WTC11 (cell line): ENCODE measurements at regions not wholly inside any gene's neighbourhood (a gene's known extent, or its start where the extent isn't known, plus 50 kb on each side); places are given as distances from the start of the nearest gene placed in this dataset.

Source experiments
- ATAC-seq: fragments of 200-7000 bp; cut with Tn5 transposase; 2 replicates; pipeline ENCODE4 v1.10.0; 2021; ENCODE audit warnings: mild to moderate bottlenecking, moderate library complexity
- CTCF ChIA-PET: fragments of 300-600 bp; sonication (Branson Sonifier 250); formaldehyde crosslinking; loops from one replicate; lab custom pipeline; 2021; ENCODE audit warnings: antibody characterized with exemption; lab: Charles Lee
- POLR2A ChIA-PET: fragments of 350-600 bp; sonication (Branson Sonifier 250); formaldehyde crosslinking; loops from one replicate; lab custom pipeline; 2021; ENCODE audit warnings: antibody characterized with exemption; lab: Charles Lee
- DNase-seq: peaks from one replicate; pipeline ENCODE4 v3.0.0; 2021; ENCODE audit warnings: low spot score
- H3K27ac Mint-ChIP-seq: 2 replicates; pipeline ENCODE4 v1.8.0; 2021; ENCODE audit warnings: mixed read lengths
- H3K27me3 Mint-ChIP-seq: 2 replicates; pipeline ENCODE4 v1.8.0; 2021; ENCODE audit warnings: low read depth, mild to moderate bottlenecking, moderate library complexity, mixed read lengths
- H3K36me3 Mint-ChIP-seq: 2 replicates; pipeline ENCODE4 v1.8.0; 2021; ENCODE audit warnings: mixed read lengths
- H3K4me1 Mint-ChIP-seq: 2 replicates; pipeline ENCODE4 v1.8.0; 2022; ENCODE audit warnings: mixed read lengths
- H3K4me3 Mint-ChIP-seq: 2 replicates; pipeline ENCODE4 v1.8.0; 2021; ENCODE audit warnings: mild to moderate bottlenecking, moderate library complexity, mixed read lengths
- H3K9me3 Mint-ChIP-seq: 2 replicates; pipeline ENCODE4 v1.8.0; 2021; ENCODE audit warnings: mixed read lengths
- ATF6 ChIP-seq: sonication (generic); formaldehyde crosslinking; IDR thresholded peaks from 2 replicates; pipeline ENCODE4 v1.8.1; 2023; ENCODE audit warnings: mild to moderate bottlenecking, missing genetic modification reagents
- CBFB ChIP-seq: sonication (generic); formaldehyde crosslinking; IDR thresholded peaks from 2 replicates; pipeline ENCODE4 v1.8.1; 2022; ENCODE audit warnings: mild to moderate bottlenecking, low read depth, missing genetic modification reagents
- E2F4 ChIP-seq: sonication (generic); formaldehyde crosslinking; IDR thresholded peaks from 2 replicates; pipeline ENCODE4 v1.8.1; 2022; ENCODE audit warnings: low read depth, mild to moderate bottlenecking, moderate library complexity, missing genetic modification reagents, borderline replicate concordance
- FOXK1 ChIP-seq: sonication (generic); formaldehyde crosslinking; IDR thresholded peaks from 2 replicates; pipeline ENCODE4 v1.8.0; 2022; ENCODE audit warnings: mild to moderate bottlenecking, moderate library complexity, missing genetic modification reagents
- FOXP4 ChIP-seq: sonication (generic); formaldehyde crosslinking; IDR thresholded peaks from 2 replicates; pipeline ENCODE4 v1.8.0; 2022; ENCODE audit warnings: mild to moderate bottlenecking, missing genetic modification reagents
- GABPB1 ChIP-seq: sonication (generic); formaldehyde crosslinking; IDR thresholded peaks from 2 replicates; pipeline ENCODE4 v1.8.1; 2023; ENCODE audit warnings: mild to moderate bottlenecking, missing genetic modification reagents
- JAZF1 ChIP-seq: fragments of 250-450 bp; sonication (Bioruptor Pico); IDR thresholded peaks from 2 replicates; pipeline ENCODE4 v1.9.0; 2021; ENCODE audit warnings: moderate library complexity, mild to moderate bottlenecking, inconsistent platforms
- KAT7 ChIP-seq: sonication (generic); formaldehyde crosslinking; IDR thresholded peaks from 2 replicates; pipeline ENCODE4 v1.8.1; 2023; ENCODE audit warnings: missing genetic modification reagents, mild to moderate bottlenecking, borderline replicate concordance
- MXD4 ChIP-seq: fragments of 250-450 bp; sonication (Bioruptor Pico); IDR thresholded peaks from 2 replicates; pipeline ENCODE4 v1.8.0; 2021; ENCODE audit warnings: mild to moderate bottlenecking, moderate library complexity, borderline replicate concordance
- NFATC4 ChIP-seq: fragments of 250-450 bp; sonication (Bioruptor Pico); IDR thresholded peaks from 2 replicates; pipeline ENCODE4 v1.9.0; 2021; ENCODE audit warnings: mild to moderate bottlenecking
- PREB ChIP-seq: sonication (generic); formaldehyde crosslinking; IDR thresholded peaks from 2 replicates; pipeline ENCODE4 v1.8.1; 2022; ENCODE audit warnings: mild to moderate bottlenecking, missing genetic modification reagents, moderate library complexity, borderline replicate concordance
- SMAD3 ChIP-seq: sonication (generic); formaldehyde crosslinking; IDR thresholded peaks from 2 replicates; pipeline ENCODE4 v1.8.0; 2022; ENCODE audit warnings: missing genetic modification reagents, mild to moderate bottlenecking, borderline replicate concordance
- SOX15 ChIP-seq: fragments of 250-450 bp; sonication (Bioruptor Pico); IDR thresholded peaks from 2 replicates; pipeline ENCODE4 v1.9.0; 2021; ENCODE audit warnings: mild to moderate bottlenecking
- SP1 ChIP-seq: sonication (generic); formaldehyde crosslinking; conservative IDR thresholded peaks from 2 replicates; pipeline ENCODE4 v1.8.1; 2022; ENCODE audit warnings: missing genetic modification reagents
- ZBTB21 ChIP-seq: sonication (generic); formaldehyde crosslinking; IDR thresholded peaks from 2 replicates; pipeline ENCODE4 v1.8.1; 2023; ENCODE audit warnings: mild to moderate bottlenecking, missing genetic modification reagents, borderline replicate concordance
- ZNF138 ChIP-seq: sonication (generic); formaldehyde crosslinking; conservative IDR thresholded peaks from 2 replicates; pipeline ENCODE4 v1.8.1; 2022; ENCODE audit warnings: mild to moderate bottlenecking, moderate library complexity, missing genetic modification reagents
- ZNF263 ChIP-seq: sonication (generic); formaldehyde crosslinking; IDR thresholded peaks from 2 replicates; pipeline ENCODE4 v1.8.1; 2022; ENCODE audit warnings: low read depth, mild to moderate bottlenecking, moderate library complexity, missing genetic modification reagents
- ZNF281 ChIP-seq: sonication (generic); formaldehyde crosslinking; IDR thresholded peaks from 2 replicates; pipeline ENCODE4 v1.8.0; 2023; ENCODE audit warnings: mild to moderate bottlenecking, missing genetic modification reagents
- ZNF317 ChIP-seq: sonication (generic); formaldehyde crosslinking; IDR thresholded peaks from 2 replicates; pipeline ENCODE4 v1.8.1; 2023; ENCODE audit warnings: low read depth, mild to moderate bottlenecking, moderate library complexity, missing genetic modification reagents, borderline replicate concordance
- ZNF671 ChIP-seq: fragments of 250-450 bp; sonication (Bioruptor Pico); IDR thresholded peaks from 2 replicates; pipeline ENCODE4 v1.8.0; 2021; ENCODE audit warnings: mild to moderate bottlenecking

- TF ChIP-seq ZNF281 = no peak
- no peak for TF ChIP-seq E2F4
- TF ChIP-seq FOXP4 = no peak
- no peak for TF ChIP-seq PREB
- TF ChIP-seq ZNF138 (CRISPR knock-in tag) = no peak
- no peak for TF ChIP-seq ZBTB21
- no peak for TF ChIP-seq CBFB (CRISPR knock-in tag)
- TF ChIP-seq ATF6 = no peak
- TF ChIP-seq, all 79 proteins: peak for 0
These were observed 805.6 kb upstream of the FANCL start (continued) for GRCh38 chr2:59046401-59047372.

- Mint-ChIP-seq H3K9me3 (no peaks in the 10 kb centered on the region), H3K4me1 (no peaks in the 10 kb centered on the region), H3K4me3 (no peak overlapping the region), H3K27me3 (no peaks in the 10 kb centered on the region), H3K27ac (no peak overlapping the region), H3K36me3 (no peaks in the 10 kb centered on the region)
- ATAC-seq (no peak), DNase-seq (no peak)
- ChIA-PET CTCF (interaction anchor here (2.3 kb wide), 1 partner anchor 20 kb away, joined by 6 read pairs; no protein-coding TSS in a partner anchor), POLR2A (interaction anchor here (0.7 kb wide), 1 partner anchor 136 kb away, joined by 3 read pairs; no protein-coding TSS in a partner anchor)
- TF ChIP-seq SP1 (CRISPR knock-in tag) (no peak), KAT7 (CRISPR knock-in tag) (no peak), ATF6 (no peak), SMAD3 (CRISPR knock-in tag) (no peak), SOX15 (CRISPR knock-in tag) (no peak), JAZF1 (no peak), ZNF317 (CRISPR knock-in tag) (no peak), FOXK1 (CRISPR knock-in tag) (no peak), ZBTB21 (no peak), ZNF671 (no peak), GABPB1 (CRISPR knock-in tag) (no peak), MXD4 (CRISPR knock-in tag) (no peak), ZNF263 (CRISPR knock-in tag) (no peak), FOXP4 (no peak), NFATC4 (CRISPR knock-in tag) (no peak)
These were observed 803.6 kb upstream of the FANCL start for GRCh38 chr2:59044736-59045135.
